GM12878 (cell line): ENCODE measurements at regions not wholly inside any gene's neighbourhood (a gene's known extent, or its start where the extent isn't known, plus 50 kb on each side); places are given as distances from the start of the nearest gene placed in this dataset.

Experiments
- ATAC-seq: fragments of 200-7000 bp; cut with Tn5 transposase; 3 replicates; pipeline ENCODE4 v1.9.1; 2020; ENCODE audit warnings: mild to moderate bottlenecking, moderate library complexity
- BruUV-seq: library from RNA; stranded (reverse); fragments of 400-500 nt; replicated peaks from 2 replicates; lab custom pipeline; 2021; lab: Mats Ljungman, UMichigan
- CTCF ChIA-PET: fragments of 300-600 bp; sonication (Branson Sonifier 250); formaldehyde crosslinking; extraction: SDS; loops from one replicate; lab custom pipeline; 2021; ENCODE audit warnings: inconsistent platforms; lab: Yijun Ruan, JAX
- POLR2A ChIA-PET: fragments of 350-600 bp; formaldehyde crosslinking; extraction: SDS; loops from one replicate; lab custom pipeline; 2021; ENCODE audit warnings: inconsistent platforms; lab: Charles Lee
- RAD21 ChIA-PET: fragments of 300-600 bp; sonication (Branson Sonifier 250); formaldehyde crosslinking; loops from one replicate; lab custom pipeline; 2023; ENCODE audit warnings: antibody characterized with exemption; ENCODE audit not compliant: unreplicated experiment; lab: Charles Lee
- SMC1A ChIA-PET: fragments of 300-600 bp; sonication (Branson Sonifier 250); formaldehyde crosslinking; loops from one replicate; lab custom pipeline; 2023; ENCODE audit not compliant: unreplicated experiment, uncharacterized antibody; lab: Charles Lee
- DNase-seq: peaks from one replicate; pipeline ENCODE4 v3.0.0-alpha.2; 2011; ENCODE audit warnings: low read depth, low spot score
- FAIRE-seq: peaks from 3 replicates; lab custom pipeline; 2011; peaks lifted over from hg19 to GRCh38; lab: Jason Lieb, UNC
- H2AFZ ChIP-seq: 2 replicates; pipeline ENCODE4 v1.6.0; 2011; ENCODE audit warnings: low read depth, low read length, control low read depth; ENCODE audit not compliant: control insufficient read depth
- H3K27ac ChIP-seq: 2 replicates; pipeline ENCODE4 v1.5.1; 2011; ENCODE audit warnings: control low read depth; ENCODE audit not compliant: control insufficient read depth, insufficient read depth
- H3K27me3 ChIP-seq, 2 experiments: replicated peaks in 1 of 2; 2 replicates each; pipeline versions ENCODE4 v1.6.0 to v1.6.1; 2011; ENCODE audit warnings: low read length in 1 of 2; ENCODE audit not compliant: control insufficient read depth in 2 of 2, insufficient read depth in 2 of 2
- H3K36me3 ChIP-seq, 2 experiments: 2 replicates each; pipeline ENCODE4 v1.5.1; 2011; ENCODE audit warnings: low read length in 1 of 2; ENCODE audit not compliant: control insufficient read depth in 2 of 2, insufficient read depth in 2 of 2
- H3K4me1 ChIP-seq: 2 replicates; pipeline ENCODE4 v1.6.1; 2011; ENCODE audit warnings: mild to moderate bottlenecking, low read length, moderate library complexity, mixed read lengths; ENCODE audit not compliant: control insufficient read depth, insufficient read depth
- H3K4me2 ChIP-seq: 2 replicates; pipeline ENCODE4 v1.6.0; 2011; ENCODE audit warnings: control low read depth; ENCODE audit not compliant: control insufficient read depth, insufficient read depth
- H3K4me3 ChIP-seq: fragments of 200-600 bp; sonication (generic); 2 replicates; pipeline ENCODE4 v1.5.1; 2016
- H3K79me2 ChIP-seq: 2 replicates; pipeline ENCODE4 v1.6.0; 2011; ENCODE audit warnings: low read length; ENCODE audit not compliant: control insufficient read depth, insufficient read depth
- H3K9ac ChIP-seq: 2 replicates; pipeline ENCODE4 v1.8.0; 2011; ENCODE audit warnings: low read length, control low read depth, mixed read lengths; ENCODE audit not compliant: control insufficient read depth, insufficient read depth
- H3K9me3 ChIP-seq: replicated peaks from 3 replicates; pipeline ENCODE4 v1.5.1; 2011; ENCODE audit warnings: mild to moderate bottlenecking, low read length; ENCODE audit not compliant: control insufficient read depth, insufficient read depth
- H4K20me1 ChIP-seq: 2 replicates; pipeline ENCODE4 v1.6.0; 2011; ENCODE audit not compliant: control insufficient read depth, insufficient read depth
- ATF7 ChIP-seq: fragments of 450-650 bp; IDR thresholded peaks from 2 replicates; pipeline ENCODE4 v1.6.1; 2016; ENCODE audit warnings: low read depth, mild to moderate bottlenecking
- CHD2 ChIP-seq: IDR thresholded peaks from 2 replicates; pipeline ENCODE4 v1.6.1; 2011; ENCODE audit warnings: low read depth, low read length, improper control_type of control experiment, borderline replicate concordance
- CTCF ChIP-seq, 3 experiments: IDR thresholded peaks in 2 of 3; conservative IDR thresholded peaks in 1 of 3; 2 replicates each; pipeline ENCODE4 v1.5.1; 2011; ENCODE audit warnings: low read depth in 3 of 3, low read length in 3 of 3, mild to moderate bottlenecking in 3 of 3, control low read depth in 2 of 3, moderate library complexity in 2 of 3, inconsistent platforms in 1 of 3, mixed read lengths in 1 of 3; ENCODE audit not compliant: control insufficient read depth in 2 of 3, insufficient read depth in 1 of 3; ENCODE audit errors: extremely low read depth in 1 of 3
- GATAD2B ChIP-seq: fragments of 450-650 bp; conservative IDR thresholded peaks from 2 replicates; pipeline ENCODE4 v1.6.1; 2017; ENCODE audit warnings: low read depth, mild to moderate bottlenecking, moderate library complexity
- MXI1 ChIP-seq: fragments of 150-350 bp; IDR thresholded peaks from 2 replicates; pipeline ENCODE4 v1.6.1; 2011; ENCODE audit warnings: low read depth, mild to moderate bottlenecking, inconsistent platforms, low read length, improper control_type of control experiment
- RAD21 ChIP-seq: IDR thresholded peaks from 2 replicates; pipeline ENCODE4 v1.6.1; 2011; ENCODE audit warnings: mild to moderate bottlenecking, low read depth, low read length, moderate library complexity; ENCODE audit not compliant: insufficient read depth
- SMC3 ChIP-seq: IDR thresholded peaks from 2 replicates; pipeline ENCODE4 v1.6.1; 2011; ENCODE audit warnings: low read length, improper control_type of control experiment, borderline replicate concordance
- SREBF2 ChIP-seq: IDR thresholded peaks from 2 replicates; pipeline ENCODE4 v1.6.1; 2012; ENCODE audit warnings: mild to moderate bottlenecking, low read length
- TAF1 ChIP-seq: IDR thresholded peaks from 2 replicates; pipeline ENCODE4 v1.6.1; 2011; ENCODE audit warnings: mild to moderate bottlenecking, low read depth, low read length, borderline replicate concordance
- ZNF24 ChIP-seq: fragments of 450-650 bp; IDR thresholded peaks from 2 replicates; pipeline ENCODE4 v1.6.1; 2017; ENCODE audit warnings: antibody characterized with exemption, mild to moderate bottlenecking
- ZNF622 ChIP-seq: fragments of 450-650 bp; IDR thresholded peaks from 2 replicates; pipeline ENCODE4 v1.6.1; 2017; ENCODE audit warnings: mild to moderate bottlenecking, inconsistent platforms
- WGBS: methylation state at CpG from one replicate; pipeline ENCODE4 v1.1.6; 2016; ENCODE audit warnings: low lambda C conversion rate; ENCODE audit not compliant: insufficient replicate concordance, insufficient coverage; ENCODE audit errors: missing lambda C conversion rate; 5-methylcytosine and 5-hydroxymethylcytosine counted together
- in situ Hi-C: fragments of 300-500 bp; cut with MboI; formaldehyde crosslinking; loops from 9 replicates; pipeline ENCODE4 v1.14.3; 2018; ENCODE audit warnings: mixed read lengths
- intact Hi-C: fragments of 100-400 bp; cut with micrococcal nuclease; formaldehyde crosslinking; loops from one replicate; pipeline ENCODE4 v1.14.2; 2022; ENCODE audit not compliant: unreplicated experiment
- TF ChIP-seq, protein P1 (sequence below): fragments of 450-650 bp; IDR thresholded peaks from 2 replicates; pipeline ENCODE4 v1.6.1; 2017; ENCODE audit warnings: mild to moderate bottlenecking, moderate library complexity

DNA sequence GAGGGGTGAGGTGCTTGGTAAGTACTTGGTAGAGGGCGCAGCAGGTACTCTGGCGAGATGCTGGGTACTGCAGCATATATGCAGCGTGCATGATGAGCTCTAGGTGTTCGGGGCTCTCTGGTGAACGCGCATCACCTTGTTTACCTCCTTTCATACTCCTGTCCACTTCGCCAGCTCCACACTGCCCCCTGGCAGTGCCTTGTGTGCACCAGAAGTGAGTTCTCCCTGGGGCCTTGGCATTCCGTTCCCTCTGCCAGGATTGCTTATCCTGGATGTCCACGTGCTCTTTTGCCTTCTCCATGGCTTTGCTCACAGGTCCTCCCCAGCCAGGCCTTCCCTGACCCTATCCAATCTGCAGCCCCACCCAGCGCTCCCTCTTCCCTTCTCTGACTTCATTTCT lies 154.2 kb downstream of the MRM1 start (continued):
- peak; percentile 39 to 49 (median 44); a peak in 5 of 6 replicates for TF ChIP-seq CTCF (IDR thresholded peaks at IDR 0.05 in 2 of 3, conservative IDR thresholded peaks at IDR 0.05 in 1 of 3; ENCODE audit: control insufficient read depth in 2 of 3, extremely low read depth in 1 of 3, insufficient read depth in 1 of 3, low read depth in 3 of 3, low read length in 3 of 3)
- no peak for TF ChIP-seq ATF7
- TF ChIP-seq MXI1, result no peak
- no peak for TF ChIP-seq ZNF622
- TF ChIP-seq RAD21, result peak; percentile 33; the same call in 1 of the 2 replicates
- TF ChIP-seq CHD2, result no peak
- peak; percentile 52; the same call in 1 of the 2 replicates for TF ChIP-seq SMC3

DNA sequence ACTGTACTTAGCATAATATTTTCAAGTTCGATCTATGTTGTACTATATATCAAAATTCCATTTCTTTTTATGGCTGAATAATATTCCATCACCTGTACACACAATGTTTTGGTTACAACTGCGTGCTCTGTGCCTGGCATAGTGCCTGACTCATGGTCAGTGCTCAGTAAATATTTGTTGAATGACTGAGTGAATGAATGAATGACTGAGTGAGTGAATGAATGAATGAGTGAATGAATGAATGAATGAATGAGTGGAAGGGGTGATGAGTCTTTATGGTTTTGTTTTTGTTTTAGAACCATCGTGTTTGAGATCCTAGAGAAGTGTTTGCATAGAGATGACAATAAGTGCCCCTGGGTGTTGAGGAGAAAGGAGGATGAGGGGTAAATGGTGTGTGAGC lies 155.3 kb downstream of the MRM1 start:
- WGBS, result 20% methylated on average over 3 of the region's 3 CpGs
- ChIA-PET CTCF (no interaction called here), SMC1A (no interaction called here), POLR2A (no interaction called here), RAD21 (no interaction called here)
- Histone ChIP-seq H3K27ac (no peak overlapping the region), H3K4me1 (no peaks in the 10 kb centered on the region), H3K79me2 (no peaks in the 10 kb centered on the region), H3K9ac (no peak overlapping the region), H3K4me2 (no peak overlapping the region), H2AFZ (no peak overlapping the region), H3K9me3 (no peaks in the 10 kb centered on the region), H4K20me1 (no peaks in the 10 kb centered on the region; the same call in 1 of the 2 replicates), H3K27me3 (no peaks in the 10 kb centered on the region), H3K4me3 (no peak overlapping the region), H3K36me3 (no peaks in the 10 kb centered on the region)
- ATAC-seq, result no peak
- no TSS peak for BruUV-seq
- TF ChIP-seq TAF1 (no peak), ZNF24 (peak; percentile 85), GATAD2B (no peak), SREBF2 (no peak)
- TF ChIP-seq, protein P1, sequence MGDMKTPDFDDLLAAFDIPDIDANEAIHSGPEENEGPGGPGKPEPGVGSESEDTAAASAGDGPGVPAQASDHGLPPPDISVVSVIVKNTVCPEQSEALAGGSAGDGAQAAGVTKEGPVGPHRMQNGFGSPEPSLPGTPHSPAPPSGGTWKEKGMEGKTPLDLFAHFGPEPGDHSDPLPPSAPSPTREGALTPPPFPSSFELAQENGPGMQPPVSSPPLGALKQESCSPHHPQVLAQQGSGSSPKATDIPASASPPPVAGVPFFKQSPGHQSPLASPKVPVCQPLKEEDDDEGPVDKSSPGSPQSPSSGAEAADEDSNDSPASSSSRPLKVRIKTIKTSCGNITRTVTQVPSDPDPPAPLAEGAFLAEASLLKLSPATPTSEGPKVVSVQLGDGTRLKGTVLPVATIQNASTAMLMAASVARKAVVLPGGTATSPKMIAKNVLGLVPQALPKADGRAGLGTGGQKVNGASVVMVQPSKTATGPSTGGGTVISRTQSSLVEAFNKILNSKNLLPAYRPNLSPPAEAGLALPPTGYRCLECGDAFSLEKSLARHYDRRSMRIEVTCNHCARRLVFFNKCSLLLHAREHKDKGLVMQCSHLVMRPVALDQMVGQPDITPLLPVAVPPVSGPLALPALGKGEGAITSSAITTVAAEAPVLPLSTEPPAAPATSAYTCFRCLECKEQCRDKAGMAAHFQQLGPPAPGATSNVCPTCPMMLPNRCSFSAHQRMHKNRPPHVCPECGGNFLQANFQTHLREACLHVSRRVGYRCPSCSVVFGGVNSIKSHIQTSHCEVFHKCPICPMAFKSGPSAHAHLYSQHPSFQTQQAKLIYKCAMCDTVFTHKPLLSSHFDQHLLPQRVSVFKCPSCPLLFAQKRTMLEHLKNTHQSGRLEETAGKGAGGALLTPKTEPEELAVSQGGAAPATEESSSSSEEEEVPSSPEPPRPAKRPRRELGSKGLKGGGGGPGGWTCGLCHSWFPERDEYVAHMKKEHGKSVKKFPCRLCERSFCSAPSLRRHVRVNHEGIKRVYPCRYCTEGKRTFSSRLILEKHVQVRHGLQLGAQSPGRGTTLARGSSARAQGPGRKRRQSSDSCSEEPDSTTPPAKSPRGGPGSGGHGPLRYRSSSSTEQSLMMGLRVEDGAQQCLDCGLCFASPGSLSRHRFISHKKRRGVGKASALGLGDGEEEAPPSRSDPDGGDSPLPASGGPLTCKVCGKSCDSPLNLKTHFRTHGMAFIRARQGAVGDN, result no peak
- intact Hi-C loops (loop anchor here (5.0 kb wide), 1 partner anchor 129 kb away; no protein-coding TSS in a partner anchor), in situ Hi-C loops (no loop called here)
- no peak for FAIRE-seq
- DNase-seq, result no peak
